ENCODE measurements at regions not wholly inside any gene's neighbourhood (a gene's known extent, or its start where the extent isn't known, plus 50 kb on each side); places are given as distances from the start of the nearest gene placed in this dataset.
"Not testable (repeated sequence)": the region's sequence is repeated elsewhere in the genome, so short reads cannot be mapped to it uniquely, and the experiment has no call there.

- DNase-seq, result peak; percentile 74
Measured at GRCh38 chr9:124126648-124127646, 115.4 kb downstream of the LHX2 start.

GRCh38 chr9:124128568-124129166 lies 117.1 kb downstream of the LHX2 start:
- DNase-seq, result no peak

- DNase-seq, result no peak
Measured at GRCh38 chr9:124130277-124131075, 118.9 kb downstream of the LHX2 start.

GRCh38 chr9:124131518-124131917 lies 120.0 kb downstream of the LHX2 start:
- DNase-seq, result not testable (repeated sequence)

GRCh38 chr9:124132671-124133147 lies 121.1 kb downstream of the LHX2 start:
- DNase-seq, result no peak

GRCh38 chr9:124133727-124134126 lies 122.2 kb downstream of the LHX2 start:
- DNase-seq, result no peak

- no peak for DNase-seq
Measured at GRCh38 chr9:124134526-124134925, 123.0 kb downstream of the LHX2 start.

GRCh38 chr9:124135813-124136365 lies 121.9 kb upstream of the NEK6 start:
- DNase-seq, result no peak

GRCh38 chr9:124137009-124137943 lies 120.5 kb upstream of the NEK6 start:
- DNase-seq, result no peak

- no peak for DNase-seq
Measured at GRCh38 chr9:124137944-124138335, 119.8 kb upstream of the NEK6 start.

- DNase-seq, result no peak
Measured at GRCh38 chr9:124139001-124139400, 118.7 kb upstream of the NEK6 start.

- no peak for DNase-seq
Measured at GRCh38 chr9:124140941-124141568, 116.7 kb upstream of the NEK6 start.

GRCh38 chr9:124144561-124145123 lies 113.1 kb upstream of the NEK6 start:
- DNase-seq, result not testable (repeated sequence)

- no peak for DNase-seq
Measured at GRCh38 chr9:124146031-124146561, 111.7 kb upstream of the NEK6 start.

GRCh38 chr9:124149992-124150391 lies 107.8 kb upstream of the NEK6 start:
- DNase-seq, result no peak

GRCh38 chr9:124163760-124164255 lies 93.9 kb upstream of the NEK6 start:
- DNase-seq, result no peak

GRCh38 chr9:124164811-124165210 lies 92.9 kb upstream of the NEK6 start:
- DNase-seq, result no peak

GRCh38 chr9:124174433-124174832 lies 83.3 kb upstream of the NEK6 start:
- DNase-seq, result no peak

- not testable (repeated sequence) for DNase-seq
Measured at GRCh38 chr9:124177522-124177921, 80.2 kb upstream of the NEK6 start.

All from T-helper 9 cell (primary cell).